SH-SY5Y (cell line): ENCODE measurements at regions not wholly inside any gene's neighbourhood (a gene's known extent, or its start where the extent isn't known, plus 50 kb on each side); places are given as distances from the start of the nearest gene placed in this dataset.

Experiments
- GATA2 ChIP-seq: IDR thresholded peaks from 2 replicates; pipeline ENCODE4 v1.6.1; 2011; ENCODE audit warnings: mild to moderate bottlenecking, low read depth, low read length
- GATA3 ChIP-seq: IDR thresholded peaks from 2 replicates; pipeline ENCODE4 v1.6.1; 2011; ENCODE audit warnings: low read depth, mild to moderate bottlenecking, low read length, moderate library complexity

- TF ChIP-seq GATA3 (no peak), GATA2 (no peak)
These were observed 105.8 kb upstream of the CPNE8 start for GRCh38 chr12:39011166-39011565.
